ENCODE measurements at regions not wholly inside any gene's neighbourhood (a gene's known extent, or its start where the extent isn't known, plus 50 kb on each side); places are given as distances from the start of the nearest gene placed in this dataset.

- TF ChIP-seq EZH2 (IDR thresholded peaks at IDR 0.05; ENCODE audit: borderline replicate concordance, low read depth, low read length, severe bottlenecking) (no peak), CTCF (IDR thresholded peaks at IDR 0.05; ENCODE audit: borderline replicate concordance, extremely low read depth, low read length, poor library complexity, severe bottlenecking) (no peak)
Observed at GRCh38 chr15:94785091-94785490, 553.7 kb downstream of the MCTP2 start.
